Daoy (cell line): ENCODE measurements at regions not wholly inside any gene's neighbourhood (a gene's known extent, or its start where the extent isn't known, plus 50 kb on each side); places are given as distances from the start of the nearest gene placed in this dataset.

Experiments
- DNase-seq: peaks from one replicate; pipeline ENCODE4 v3.0.0-alpha.2; 2015; ENCODE audit warnings: low read depth

- DNase-seq = no peak
Measured at GRCh38 chr15:93880358-93880757, 351.0 kb upstream of the MCTP2 start.

GRCh38 chr15:93870583-93870982, 360.8 kb upstream of the MCTP2 start:
- DNase-seq = no peak

DNA sequence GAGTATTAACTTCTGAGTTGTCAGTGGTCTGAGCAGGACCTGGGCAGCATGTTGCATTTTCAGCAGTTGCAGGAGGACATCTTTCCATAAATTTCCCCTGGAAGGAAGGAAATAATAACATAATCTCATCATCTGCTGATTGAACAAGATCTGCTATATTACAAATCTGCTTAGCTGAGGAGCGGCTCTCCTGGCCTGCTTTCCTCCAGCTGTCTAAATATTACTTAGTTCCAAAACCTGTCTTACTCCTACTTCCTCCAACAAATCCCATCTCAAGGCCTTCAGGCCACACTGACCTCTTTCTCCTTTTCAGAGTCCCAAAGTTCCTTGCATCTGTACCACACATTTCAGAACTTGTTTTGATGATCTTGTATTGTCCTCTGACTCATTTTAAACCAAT, 364.4 kb upstream of the MCTP2 start:
- DNase-seq = no peak

DNA sequence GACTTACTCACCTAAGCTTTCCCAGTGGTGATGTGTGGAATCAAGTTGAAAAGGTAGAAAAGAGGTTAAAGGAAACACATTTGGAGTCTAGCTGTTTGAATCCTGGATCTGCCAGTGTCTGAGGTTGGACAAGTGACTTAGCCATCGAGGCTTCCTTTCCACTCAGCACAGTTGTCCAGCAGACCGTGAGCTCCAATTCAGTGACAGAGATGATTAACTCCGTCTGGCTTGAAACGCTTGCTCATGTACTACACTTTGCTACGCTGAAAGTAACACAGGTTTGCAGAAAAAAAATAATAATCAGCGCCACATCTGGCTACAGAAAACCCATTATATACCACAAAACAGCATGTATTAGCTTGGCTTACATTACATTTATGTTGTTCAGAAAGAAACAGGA, 364.9 kb upstream of the MCTP2 start:
- DNase-seq = no peak

DNA sequence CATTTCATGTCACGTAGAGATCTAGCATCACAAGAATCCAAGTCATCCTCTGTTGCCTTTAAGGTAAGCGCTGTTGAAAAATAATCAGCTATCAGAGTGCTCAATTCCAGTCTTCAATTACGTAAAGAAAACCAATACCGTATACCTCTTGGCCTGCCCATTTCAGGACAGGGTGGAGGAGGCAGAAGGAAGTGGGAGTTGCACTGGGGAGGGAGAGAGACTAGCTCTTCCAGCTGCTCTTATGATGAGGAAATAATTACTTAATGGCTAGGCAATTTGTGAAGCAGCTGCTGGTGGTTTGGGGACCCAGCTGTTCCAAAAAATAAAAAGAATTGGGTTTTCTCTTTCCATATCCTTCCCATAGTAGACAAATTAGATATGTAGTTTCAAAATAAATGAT, 365.8 kb upstream of the MCTP2 start:
- no peak for DNase-seq

DNA sequence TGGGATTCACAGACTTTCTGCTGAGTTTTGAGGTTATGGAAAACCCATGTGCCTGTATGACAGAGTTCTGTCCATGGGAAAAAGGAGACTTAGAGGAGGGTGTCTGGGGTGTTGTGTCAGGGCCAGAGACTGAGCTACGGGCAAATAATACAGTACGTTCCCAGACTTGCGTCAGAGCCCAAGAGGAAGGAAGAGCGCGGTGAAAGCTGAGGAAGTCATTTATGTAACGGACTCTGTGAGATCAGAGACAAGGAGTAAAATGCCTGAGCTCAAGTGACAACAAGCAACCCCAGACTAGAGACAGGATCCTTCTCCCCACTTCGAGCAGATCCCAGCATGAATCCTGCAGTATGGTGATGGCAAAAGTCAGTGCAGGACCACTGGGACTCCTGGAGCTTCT, 368.6 kb upstream of the MCTP2 start:
- DNase-seq = no peak

DNA sequence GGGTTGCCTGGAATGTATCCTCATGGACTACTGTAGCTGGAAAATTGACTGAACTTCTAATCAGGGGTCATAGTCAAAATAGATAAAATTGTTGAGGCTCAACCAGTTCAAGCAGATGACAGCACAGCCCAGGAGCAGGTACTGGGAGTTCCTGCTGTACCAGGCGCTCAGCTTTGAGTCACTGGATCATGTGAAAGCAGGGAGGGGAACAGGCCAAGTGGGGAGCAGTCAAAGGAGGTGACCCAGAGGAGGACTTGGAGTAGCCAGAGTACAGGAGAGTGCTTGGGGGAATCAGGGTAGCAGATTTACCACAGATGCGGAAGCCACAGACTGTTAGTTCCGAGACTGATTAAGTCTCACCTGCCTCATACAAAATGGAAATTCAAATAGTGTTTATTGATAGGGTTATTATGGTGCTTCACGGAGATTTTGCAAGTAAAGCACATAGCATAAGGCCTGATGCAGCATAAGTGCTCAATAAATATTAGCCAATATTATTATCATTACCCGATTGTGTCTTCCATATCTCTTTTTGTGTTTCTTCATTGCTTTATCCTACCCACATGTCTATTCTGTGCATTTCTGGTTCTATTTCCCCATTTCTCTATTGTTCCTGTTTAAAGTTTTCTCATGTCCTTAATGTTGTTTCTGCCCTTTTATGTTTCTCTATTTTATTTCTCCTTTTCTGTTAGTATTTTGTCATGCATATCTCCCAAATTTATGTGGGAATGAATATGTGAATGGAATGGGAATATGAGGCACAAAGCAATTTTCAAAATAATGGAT, 369.2 kb upstream of the MCTP2 start:
- no peak for DNase-seq

- DNase-seq = no peak
Measured at GRCh38 chr15:93861413-93861812, 369.9 kb upstream of the MCTP2 start.

DNA sequence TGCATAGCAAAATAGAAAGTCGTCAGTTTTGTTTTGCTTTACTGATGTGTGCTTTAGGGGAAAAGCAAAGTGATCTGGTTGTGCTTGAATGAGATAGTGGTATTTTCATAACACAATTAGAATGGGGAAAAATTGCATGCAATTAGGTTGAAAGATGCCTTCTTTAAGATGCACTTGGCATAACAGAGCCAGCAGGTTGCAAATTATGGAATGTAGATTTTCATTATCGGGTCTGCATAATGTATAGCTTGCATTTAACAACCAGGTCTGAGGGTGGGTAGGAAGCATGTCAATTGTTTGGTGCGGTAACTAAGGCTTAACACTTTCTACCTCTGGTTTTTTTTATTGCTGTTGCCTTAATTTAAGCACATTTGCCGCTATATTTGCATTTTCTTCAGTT, 370.7 kb upstream of the MCTP2 start:
- DNase-seq = no peak

DNA sequence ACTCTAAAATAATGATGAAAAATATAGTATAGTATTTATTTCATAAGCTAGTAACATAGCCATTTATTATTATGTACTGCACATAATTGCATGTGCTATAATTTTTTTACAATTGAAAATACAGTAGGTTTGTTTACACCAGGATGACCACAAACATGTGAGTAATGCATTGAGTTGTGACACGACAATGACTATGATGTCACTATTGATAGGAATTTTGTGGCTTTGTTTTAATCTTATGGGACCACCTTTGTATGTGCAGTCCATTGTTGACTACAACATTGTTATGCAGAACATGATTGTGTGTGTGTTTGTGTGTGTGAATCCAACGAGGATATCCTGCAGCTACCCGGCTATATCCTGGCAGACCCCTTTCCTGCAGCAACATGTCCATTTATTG, 372.2 kb upstream of the MCTP2 start:
- DNase-seq = no peak

GRCh38 chr15:93855181-93855826, 376.1 kb upstream of the MCTP2 start:
- DNase-seq = no peak

GRCh38 chr15:93854088-93854487, 377.3 kb upstream of the MCTP2 start:
- DNase-seq = no peak

GRCh38 chr15:93852761-93853160, 378.6 kb upstream of the MCTP2 start:
- no peak for DNase-seq

DNA sequence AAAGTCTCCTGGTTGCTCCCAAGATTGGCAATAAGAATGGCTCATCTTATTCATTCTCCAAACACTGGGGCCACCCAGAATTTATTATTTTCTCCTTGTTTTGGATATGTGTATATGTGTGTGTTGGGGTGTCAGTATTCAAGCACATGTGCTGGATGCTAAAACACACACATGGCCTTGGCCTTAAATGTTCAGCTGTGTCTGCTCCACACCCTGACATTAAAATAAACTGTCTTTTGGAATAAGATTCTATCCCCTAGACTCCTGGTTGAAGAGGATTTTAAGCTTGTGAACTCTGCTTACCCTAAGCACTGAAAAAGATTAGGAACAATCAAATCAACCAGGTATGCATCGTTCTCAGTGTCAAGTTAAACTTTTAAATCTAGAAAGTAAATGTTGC, 382.9 kb upstream of the MCTP2 start:
- DNase-seq = no peak

GRCh38 chr15:93848076-93848475, 383.3 kb upstream of the MCTP2 start:
- DNase-seq = no peak

- no peak for DNase-seq
Measured at GRCh38 chr15:93846148-93846547, 385.2 kb upstream of the MCTP2 start.

- no peak for DNase-seq
Measured at GRCh38 chr15:93837450-93837849, 393.9 kb upstream of the MCTP2 start.

DNA sequence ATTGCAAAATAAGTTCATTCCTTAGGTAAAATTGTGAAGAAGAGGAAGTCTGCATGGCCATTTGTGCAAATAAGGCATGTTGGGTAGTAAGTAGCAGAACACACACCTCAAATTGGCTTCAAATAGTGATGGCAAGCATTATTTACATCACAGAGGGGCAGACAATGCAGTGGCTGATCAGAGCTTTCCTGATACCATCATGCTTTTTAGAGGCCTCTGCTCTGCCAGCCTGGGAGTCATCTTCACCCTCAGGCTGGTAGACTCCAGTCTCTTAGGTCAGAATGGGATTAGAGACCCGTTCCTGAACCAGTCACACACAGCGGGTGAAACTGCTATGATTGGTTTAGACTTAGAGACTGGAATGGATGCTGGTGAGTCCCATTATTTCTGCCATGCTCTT, 396.0 kb upstream of the MCTP2 start:
- no peak for DNase-seq

GRCh38 chr15:93831641-93832040, 399.7 kb upstream of the MCTP2 start:
- no peak for DNase-seq

DNA sequence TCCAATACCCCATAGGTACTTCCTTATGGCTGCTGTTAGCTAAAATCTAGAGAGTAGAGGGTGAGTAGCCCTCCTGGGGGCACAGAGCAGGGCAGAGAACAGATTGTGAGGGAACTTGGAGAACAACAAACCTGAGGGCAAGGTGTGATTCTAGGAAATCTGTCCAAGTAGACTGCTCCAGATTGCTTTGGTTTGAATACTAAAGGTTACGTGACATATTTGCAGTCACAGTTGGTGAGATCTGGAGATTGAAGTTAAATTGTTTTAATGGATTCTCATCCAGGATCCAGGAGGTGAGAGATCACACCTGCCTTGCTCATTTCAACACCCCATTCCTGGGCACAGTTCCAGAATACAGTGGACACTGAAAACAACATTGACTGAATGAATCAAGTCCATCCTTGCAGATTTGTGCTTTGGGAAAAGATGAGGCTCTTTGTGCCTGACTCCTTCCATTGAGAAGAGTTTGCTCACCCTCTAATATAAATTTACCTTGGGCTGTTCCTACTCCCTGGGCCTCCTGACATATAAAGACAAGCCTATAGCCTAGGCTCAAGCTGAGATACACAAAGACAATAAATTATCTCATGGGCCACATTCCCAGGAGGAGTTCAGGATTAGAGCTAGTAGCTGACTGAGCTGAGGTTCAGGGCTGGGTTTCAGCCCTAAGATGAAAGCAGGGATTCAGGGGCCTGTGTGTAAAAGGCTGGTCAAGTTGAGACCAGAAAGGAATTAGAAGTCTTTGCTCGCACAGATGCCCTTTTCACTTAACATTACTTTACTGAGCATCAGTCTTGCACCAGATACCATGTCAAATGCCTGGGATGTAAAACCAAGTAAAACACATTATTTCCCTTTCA, 400.9 kb upstream of the MCTP2 start:
- DNase-seq = no peak

- peak; percentile 88 for DNase-seq
Measured at GRCh38 chr15:93829115-93829870, 402.1 kb upstream of the MCTP2 start.

DNA sequence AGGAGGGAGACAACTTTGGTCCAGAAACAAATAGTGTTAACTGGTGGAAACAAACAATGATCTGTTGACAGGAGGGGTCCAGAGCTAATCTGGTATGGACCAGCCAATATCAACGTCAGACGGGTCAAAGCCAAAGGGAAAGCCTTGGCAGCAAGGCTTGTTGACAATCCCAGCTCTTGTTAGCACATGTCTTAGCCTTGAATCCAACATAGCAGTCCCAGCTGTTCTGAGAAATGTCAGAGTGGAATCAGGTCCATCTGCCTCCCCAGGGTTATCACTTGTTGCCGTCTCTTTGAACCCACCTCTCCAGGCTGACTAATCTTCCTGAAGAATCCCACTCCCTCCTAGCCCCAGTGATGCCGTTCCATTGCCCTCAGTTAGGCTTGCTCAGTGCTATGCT, 404.6 kb upstream of the MCTP2 start:
- DNase-seq = no peak
